ENCODE measurements at regions not wholly inside any gene's neighbourhood (a gene's known extent, or its start where the extent isn't known, plus 50 kb on each side); places are given as distances from the start of the nearest gene placed in this dataset.

DNA sequence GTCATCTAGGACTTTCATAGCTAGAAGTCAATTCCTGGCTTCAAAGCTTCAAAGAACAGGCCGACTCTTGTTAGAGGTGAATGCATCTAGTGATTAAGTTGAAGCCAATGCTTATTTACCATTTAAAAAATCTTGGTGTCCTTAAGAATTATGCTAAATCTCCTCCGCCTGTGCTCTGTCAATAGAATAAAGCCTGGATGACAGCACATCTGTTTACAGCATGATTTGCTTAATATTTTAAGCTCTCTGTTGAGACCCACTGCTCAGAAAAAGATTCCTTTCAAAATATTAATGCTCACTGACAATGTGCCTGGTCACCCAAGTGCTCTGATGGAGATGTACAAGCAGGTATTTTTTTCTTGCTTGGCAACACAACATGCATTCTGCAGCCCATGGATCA is 649.1 kb upstream of the USP24 start:
- no peak for DNase-seq (ENCODE audit: low spot score in 2 of 2)
- intact Hi-C loops (cut with DNase I; ENCODE audit: low total_unique reads), result no loop called here
- TF ChIP-seq, protein P1, sequence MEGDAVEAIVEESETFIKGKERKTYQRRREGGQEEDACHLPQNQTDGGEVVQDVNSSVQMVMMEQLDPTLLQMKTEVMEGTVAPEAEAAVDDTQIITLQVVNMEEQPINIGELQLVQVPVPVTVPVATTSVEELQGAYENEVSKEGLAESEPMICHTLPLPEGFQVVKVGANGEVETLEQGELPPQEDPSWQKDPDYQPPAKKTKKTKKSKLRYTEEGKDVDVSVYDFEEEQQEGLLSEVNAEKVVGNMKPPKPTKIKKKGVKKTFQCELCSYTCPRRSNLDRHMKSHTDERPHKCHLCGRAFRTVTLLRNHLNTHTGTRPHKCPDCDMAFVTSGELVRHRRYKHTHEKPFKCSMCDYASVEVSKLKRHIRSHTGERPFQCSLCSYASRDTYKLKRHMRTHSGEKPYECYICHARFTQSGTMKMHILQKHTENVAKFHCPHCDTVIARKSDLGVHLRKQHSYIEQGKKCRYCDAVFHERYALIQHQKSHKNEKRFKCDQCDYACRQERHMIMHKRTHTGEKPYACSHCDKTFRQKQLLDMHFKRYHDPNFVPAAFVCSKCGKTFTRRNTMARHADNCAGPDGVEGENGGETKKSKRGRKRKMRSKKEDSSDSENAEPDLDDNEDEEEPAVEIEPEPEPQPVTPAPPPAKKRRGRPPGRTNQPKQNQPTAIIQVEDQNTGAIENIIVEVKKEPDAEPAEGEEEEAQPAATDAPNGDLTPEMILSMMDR (IDR thresholded peaks at IDR 0.05), result no peak
- TF ChIP-seq POLR2A (IDR thresholded peaks at IDR 0.05), result no peak
- H3K4me3 ChIP-seq (ENCODE audit: low read depth, poor library complexity, severe bottlenecking), result no peak overlapping the region
- WGBS, 2 donors, result 84 to 92% methylated on average over 2 of the region's 2 CpGs

DNA sequence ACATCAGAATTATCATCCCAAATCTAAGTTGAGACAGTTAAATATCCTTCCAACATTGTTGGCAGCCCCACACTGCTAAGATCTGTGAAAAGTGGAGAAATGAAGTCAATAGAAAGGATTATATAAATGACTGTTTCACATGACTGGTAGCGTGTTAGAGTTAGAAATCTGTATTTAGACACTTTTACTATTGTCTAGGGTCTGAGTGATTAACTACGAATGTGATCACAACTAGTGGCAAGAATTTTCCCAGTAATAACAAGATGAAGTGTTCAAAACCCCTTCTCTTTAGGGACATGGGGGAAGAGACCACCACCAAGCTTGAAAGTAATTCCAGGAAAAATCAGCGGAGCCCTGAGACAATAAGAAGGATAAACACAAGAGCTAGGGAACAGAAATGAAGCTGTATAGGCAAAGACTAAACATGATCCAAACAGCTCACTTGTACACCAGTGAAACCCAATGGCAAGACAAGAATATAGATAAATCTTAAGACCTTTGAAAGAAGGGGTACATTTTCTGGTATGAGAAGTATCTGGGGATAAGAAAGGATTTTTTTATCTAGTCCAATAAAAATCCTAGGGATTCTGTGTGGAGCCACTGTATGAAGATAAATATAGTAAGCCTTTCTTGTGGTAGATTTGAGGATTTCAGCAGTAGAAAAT is 646.6 kb upstream of the USP24 start:
- intact Hi-C loops (cut with DNase I; ENCODE audit: low total_unique reads), result no loop called here
- no peak for DNase-seq (ENCODE audit: low spot score in 2 of 2)
- 76 to 83% methylated on average over 3 of the region's 3 CpGs for WGBS, 2 donors
- TF ChIP-seq, protein P1 (IDR thresholded peaks at IDR 0.05), result no peak
- no peak for TF ChIP-seq POLR2A (IDR thresholded peaks at IDR 0.05)
- no peak overlapping the region for H3K4me3 ChIP-seq (ENCODE audit: low read depth, poor library complexity, severe bottlenecking)

DNA sequence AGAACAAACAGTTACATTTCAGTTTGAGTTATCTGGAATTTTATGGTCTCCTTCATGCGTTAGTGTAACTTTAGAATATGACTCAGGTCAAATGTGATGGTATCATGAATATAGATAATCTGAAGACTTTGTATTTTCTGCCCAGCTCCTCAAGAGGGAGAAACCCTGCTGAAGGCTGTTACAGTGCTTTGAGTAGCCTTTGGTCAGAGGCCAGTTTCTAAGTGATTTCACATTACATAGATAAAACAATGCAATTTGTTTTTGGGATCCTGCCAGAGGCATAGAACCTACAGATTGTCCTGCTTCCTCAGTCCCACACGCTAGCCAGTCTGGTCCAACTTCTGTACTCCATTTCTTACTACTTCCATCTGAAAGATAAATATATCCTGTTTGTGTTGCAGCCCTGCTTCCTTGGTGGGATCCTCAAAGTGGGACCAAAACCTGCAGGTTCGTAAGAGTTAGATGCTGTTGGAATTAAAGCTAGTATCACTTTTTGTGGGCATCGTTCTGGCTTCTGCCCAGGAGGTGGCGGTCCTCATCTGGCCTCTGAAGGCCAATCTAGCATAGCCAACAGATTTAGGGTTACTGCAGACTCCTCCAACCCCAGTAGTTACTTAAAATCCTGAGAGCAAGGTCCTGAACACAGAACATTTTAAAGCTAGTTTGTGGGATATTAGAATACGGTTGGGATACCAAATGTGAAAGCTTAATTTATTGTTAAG is 645.8 kb upstream of the USP24 start:
- DNase-seq (ENCODE audit: low spot score in 2 of 2), result no peak
- no peak for TF ChIP-seq POLR2A (IDR thresholded peaks at IDR 0.05)
- TF ChIP-seq, protein P1 (IDR thresholded peaks at IDR 0.05), result no peak
- no peak overlapping the region for H3K4me3 ChIP-seq (ENCODE audit: low read depth, poor library complexity, severe bottlenecking)
- WGBS, 2 donors, result 68 to 76% methylated on average over 6 of the region's 6 CpGs
- intact Hi-C loops (cut with DNase I; ENCODE audit: low total_unique reads), result no loop called here

DNA sequence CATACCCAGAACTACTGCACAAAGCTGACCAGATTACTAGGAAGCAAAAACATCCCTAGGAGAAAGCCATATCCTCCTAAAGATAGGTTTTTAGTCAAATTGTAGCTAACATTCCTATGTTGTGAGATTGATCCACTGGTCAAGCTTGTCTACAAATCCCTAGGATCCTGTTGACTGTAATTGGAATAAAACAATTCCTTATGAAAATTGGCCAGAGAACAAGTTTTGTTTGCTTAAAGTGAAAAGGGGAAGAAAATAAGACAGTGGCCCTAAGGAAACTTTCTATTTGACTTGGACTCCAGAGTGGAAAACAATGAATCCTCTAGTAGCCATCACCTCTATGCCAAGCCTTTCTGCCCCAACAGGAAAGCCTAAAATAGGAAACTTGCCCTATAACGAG is 645.2 kb upstream of the USP24 start:
- no peak for TF ChIP-seq POLR2A (IDR thresholded peaks at IDR 0.05)
- TF ChIP-seq, protein P1 (IDR thresholded peaks at IDR 0.05), result no peak
- intact Hi-C loops (cut with DNase I; ENCODE audit: low total_unique reads), result no loop called here
- 64% methylated on average over 1 of the region's 1 CpG for WGBS, 2 donors
- no peak overlapping the region for H3K4me3 ChIP-seq (ENCODE audit: low read depth, poor library complexity, severe bottlenecking)
- no peak for DNase-seq (ENCODE audit: low spot score in 2 of 2)

DNA sequence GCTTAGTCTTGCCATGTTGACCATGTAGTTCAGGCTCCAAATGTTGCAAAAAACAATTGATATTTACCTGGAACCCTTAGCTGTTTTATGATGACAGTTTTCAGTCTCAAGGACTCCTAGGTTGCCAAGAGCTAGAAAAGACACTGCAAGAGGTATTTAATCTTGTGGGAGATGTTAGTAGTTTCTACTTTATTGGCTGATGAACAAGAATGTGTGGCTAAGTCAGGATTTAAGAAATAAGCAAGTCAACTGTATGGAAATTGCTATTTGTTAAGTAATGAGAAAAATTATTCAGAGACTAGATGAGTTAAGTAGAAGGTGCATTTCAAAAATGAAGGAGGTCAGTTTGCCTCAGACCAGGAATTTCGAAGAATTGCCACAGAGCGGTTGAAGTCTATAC is 639.7 kb upstream of the USP24 start:
- no peak for TF ChIP-seq POLR2A (IDR thresholded peaks at IDR 0.05)
- TF ChIP-seq, protein P1 (IDR thresholded peaks at IDR 0.05), result no peak
- 81 to 98% methylated on average over 2 of the region's 2 CpGs for WGBS, 2 donors
- no peak for DNase-seq (ENCODE audit: low spot score in 2 of 2)
- intact Hi-C loops (cut with DNase I; ENCODE audit: low total_unique reads), result no loop called here
- H3K4me3 ChIP-seq (ENCODE audit: low read depth, poor library complexity, severe bottlenecking), result no peak overlapping the region

All from lower leg skin (tissue), 4 donors.